ENCODE measurements at regions not wholly inside any gene's neighbourhood (a gene's known extent, or its start where the extent isn't known, plus 50 kb on each side); places are given as distances from the start of the nearest gene placed in this dataset.
"Not testable (repeated sequence)": the region's sequence is repeated elsewhere in the genome, so short reads cannot be mapped to it uniquely, and the experiment has no call there.

DNA sequence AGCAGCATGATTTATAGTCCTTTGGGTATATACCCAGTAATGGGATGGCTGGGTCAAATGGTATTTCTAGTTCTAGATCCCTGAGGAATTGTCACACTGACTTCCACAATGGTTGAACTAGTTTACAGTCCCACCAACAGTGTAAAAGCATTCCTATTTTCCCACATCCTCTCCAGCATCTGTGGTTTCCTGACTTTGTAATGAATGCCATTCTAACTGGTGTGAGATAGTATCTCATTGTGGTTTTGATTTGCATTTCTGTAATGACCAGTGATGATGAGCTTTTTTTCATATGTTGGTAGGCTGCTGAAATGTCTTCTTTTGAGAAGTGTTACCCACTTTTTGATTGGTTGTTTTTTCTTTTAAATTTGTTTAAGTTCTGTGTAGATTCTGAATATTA lies 245.2 kb downstream of the SYT10 start:
- TF ChIP-seq EP300 (IDR thresholded peaks at IDR 0.05); POLR2A (IDR thresholded peaks at IDR 0.05; ENCODE audit: low read depth); CTCF (IDR thresholded peaks at IDR 0.05); POLR2AphosphoS5 (IDR thresholded peaks at IDR 0.05): not testable (repeated sequence)
